NCI-H774 (cell line): ENCODE measurements at regions not wholly inside any gene's neighbourhood (a gene's known extent, or its start where the extent isn't known, plus 50 kb on each side); places are given as distances from the start of the nearest gene placed in this dataset.
"Not testable (repeated sequence)": the region's sequence is repeated elsewhere in the genome, so short reads cannot be mapped to it uniquely, and the experiment has no call there.

Source experiments
- DNase-seq: peaks from one replicate; lab custom pipeline; 2025; lab: John Stamatoyannopoulos, UW

GRCh38 chr16:88148078-88148477, 196.8 kb downstream of the BANP start:
- not testable (repeated sequence) for DNase-seq

GRCh38 chr16:88148682-88149081, 197.4 kb downstream of the BANP start:
- not testable (repeated sequence) for DNase-seq

GRCh38 chr16:88149158-88149603, 197.9 kb downstream of the BANP start:
- DNase-seq, result not testable (repeated sequence)

- DNase-seq, result not testable (repeated sequence)
Measured at GRCh38 chr16:88149663-88150062, 198.4 kb downstream of the BANP start.

GRCh38 chr16:88150456-88151128, 199.4 kb downstream of the BANP start:
- DNase-seq, result not testable (repeated sequence)

- not testable (repeated sequence) for DNase-seq
Measured at GRCh38 chr16:88151129-88151499, 199.9 kb downstream of the BANP start.

GRCh38 chr16:88151859-88152843, 200.9 kb downstream of the BANP start:
- not testable (repeated sequence) for DNase-seq

GRCh38 chr16:88152879-88153278, 201.6 kb downstream of the BANP start:
- not testable (repeated sequence) for DNase-seq

GRCh38 chr16:88153516-88153915, 202.3 kb downstream of the BANP start:
- not testable (repeated sequence) for DNase-seq

DNA sequence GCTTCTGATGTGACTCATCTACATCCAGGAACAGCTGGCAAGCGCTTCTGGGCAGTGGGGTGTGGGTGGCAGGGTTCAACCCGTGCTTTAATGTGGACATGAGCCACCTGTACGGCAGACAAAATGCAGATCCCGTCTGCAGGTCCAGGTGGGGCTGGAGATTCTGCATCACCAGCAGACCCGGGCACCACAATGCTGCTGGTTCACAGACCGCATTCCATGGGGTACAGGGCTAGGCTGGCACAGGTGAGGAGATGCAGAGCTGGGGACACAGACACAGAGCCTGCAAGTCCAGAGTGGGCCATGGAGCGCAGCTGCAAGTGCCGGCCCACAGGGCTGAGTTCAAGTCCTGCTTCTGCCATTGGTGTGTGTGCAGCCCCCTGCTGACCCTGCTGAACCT, 203.7 kb downstream of the BANP start:
- not testable (repeated sequence) for DNase-seq

GRCh38 chr16:88155681-88156080, 204.4 kb downstream of the BANP start:
- DNase-seq, result not testable (repeated sequence)

DNA sequence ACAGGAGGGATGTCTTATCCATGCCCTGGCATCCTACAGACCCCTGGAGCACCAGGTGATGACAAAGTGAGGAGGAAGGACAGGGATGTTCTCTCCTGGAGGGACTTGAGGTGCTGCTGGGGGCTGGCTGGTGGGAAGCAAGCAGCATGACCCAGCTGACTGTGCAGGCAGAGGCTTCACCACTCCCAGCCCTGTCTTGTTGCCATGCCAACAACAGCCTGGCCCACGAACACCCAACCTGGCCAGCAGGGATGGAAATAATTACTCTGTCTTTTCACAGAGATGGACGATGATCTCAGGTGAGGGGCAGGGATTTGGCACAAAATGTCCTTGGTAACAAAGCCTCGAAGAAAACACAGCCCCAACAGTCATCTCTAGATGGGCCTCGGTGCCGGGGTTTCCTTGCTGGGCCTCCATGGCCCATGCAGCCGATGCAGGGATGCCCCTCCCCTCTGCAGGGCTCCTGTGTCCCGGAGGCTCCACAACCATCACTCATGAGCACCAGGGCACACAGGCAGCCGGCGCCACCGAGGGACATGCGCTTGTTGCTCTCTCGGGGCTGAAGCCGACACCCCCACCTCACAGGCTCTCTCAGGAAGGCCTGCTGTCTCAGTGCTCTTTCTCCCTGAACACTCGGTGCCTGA, 205.5 kb downstream of the BANP start:
- DNase-seq, result not testable (repeated sequence)

DNA sequence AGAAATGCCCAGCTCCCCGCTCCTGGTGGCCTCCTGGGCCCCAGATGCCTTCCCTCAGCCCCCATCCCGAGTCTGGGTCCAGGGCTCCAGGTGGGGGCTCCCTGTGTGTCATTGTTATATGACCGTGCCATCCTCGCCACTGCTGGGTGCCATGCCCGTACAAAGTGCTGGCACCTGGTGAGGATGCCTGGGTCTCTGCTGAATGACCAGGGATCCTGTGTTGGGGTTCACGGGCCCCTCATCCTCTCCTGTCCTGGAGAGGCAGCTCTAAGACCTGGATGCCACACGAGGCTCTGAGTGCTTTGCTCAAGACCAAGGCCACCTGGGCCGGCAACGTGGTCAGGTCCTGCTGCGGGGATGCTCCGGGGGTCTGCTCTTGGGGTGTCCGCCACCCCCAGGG, 206.5 kb downstream of the BANP start:
- not testable (repeated sequence) for DNase-seq

DNA sequence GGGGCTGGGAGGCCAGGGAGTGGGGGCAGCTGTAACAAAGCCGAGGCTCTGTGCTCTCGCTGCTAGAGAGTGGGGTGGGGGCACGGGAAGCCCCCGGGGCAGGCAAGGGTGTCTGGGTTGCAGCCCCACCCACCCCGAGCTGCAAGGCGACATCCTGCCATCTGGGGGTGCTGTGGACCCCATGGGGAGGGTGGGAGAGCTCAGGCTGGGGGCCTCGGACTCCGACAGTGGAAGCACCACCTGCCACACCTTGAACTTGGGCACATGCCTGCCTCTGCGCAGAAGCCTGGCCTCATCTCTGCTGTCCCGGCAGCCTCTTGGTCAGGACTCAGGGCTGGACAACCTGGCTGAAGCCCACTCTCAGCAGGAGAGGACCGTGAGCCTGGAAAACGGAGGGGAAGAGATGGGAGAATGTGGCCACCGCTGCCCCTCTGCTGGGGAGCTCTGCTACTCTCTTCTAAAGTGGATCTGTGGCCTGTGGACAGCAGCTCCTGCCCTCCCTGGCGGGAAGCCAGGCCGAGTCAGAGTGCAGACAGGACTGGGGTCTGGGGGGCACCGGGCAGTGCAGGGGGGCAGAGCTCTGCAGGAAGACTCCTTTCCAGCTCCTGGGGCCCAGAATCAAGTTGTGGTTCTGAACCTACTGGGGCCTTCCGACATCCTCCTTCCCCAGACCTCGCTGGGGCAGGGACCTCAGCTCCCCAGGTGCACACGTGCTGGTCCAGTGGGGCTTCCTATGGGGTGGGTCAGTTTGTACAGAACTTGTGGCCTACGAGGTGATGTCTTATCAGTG, 207.2 kb downstream of the BANP start:
- DNase-seq, result not testable (repeated sequence)

GRCh38 chr16:88159046-88159896, 208.0 kb downstream of the BANP start:
- DNase-seq, result not testable (repeated sequence)

DNA sequence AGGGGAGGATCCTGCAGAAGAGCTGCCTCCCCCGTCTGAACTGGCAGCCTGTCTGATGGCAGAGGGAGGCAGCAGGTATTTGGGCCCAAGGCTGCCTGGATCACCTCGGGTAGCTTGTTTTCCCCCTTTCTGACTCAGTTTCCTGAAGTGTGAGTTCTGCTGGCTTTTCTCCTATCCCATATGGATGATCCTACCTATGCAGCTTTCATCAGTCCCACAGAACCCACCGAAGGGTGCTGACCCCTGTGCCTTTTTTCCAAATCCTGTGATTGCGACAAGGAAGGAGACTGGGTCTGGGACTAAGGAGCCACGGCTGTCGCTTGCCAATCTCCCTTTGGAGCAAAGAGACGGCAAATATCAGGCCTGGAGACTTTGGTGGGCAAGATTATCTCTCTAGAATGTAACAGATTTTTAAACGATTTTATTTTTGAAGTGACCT, 208.7 kb downstream of the BANP start:
- not testable (repeated sequence) for DNase-seq

DNA sequence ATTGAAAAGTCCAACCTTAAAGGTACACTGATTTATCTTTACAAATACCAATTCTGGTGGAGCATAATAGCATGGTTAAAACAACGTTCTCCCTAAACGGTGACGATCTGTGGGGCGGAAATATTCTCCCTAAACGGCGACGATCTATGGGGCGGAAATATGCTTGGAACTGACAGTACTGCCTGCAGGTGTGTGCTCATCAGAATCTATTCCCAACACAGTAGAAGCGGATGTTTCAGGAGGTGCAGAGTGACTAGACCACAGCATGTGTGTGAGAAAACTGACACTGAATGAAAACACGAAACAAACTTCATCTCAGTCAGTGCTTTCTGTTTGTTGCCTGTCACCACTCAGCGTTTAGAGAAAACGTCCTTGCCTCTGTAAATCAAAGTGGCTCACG, 210.0 kb downstream of the BANP start:
- DNase-seq, result not testable (repeated sequence)

- not testable (repeated sequence) for DNase-seq
Measured at GRCh38 chr16:88161623-88162275, 210.5 kb downstream of the BANP start.

GRCh38 chr16:88162778-88163177, 211.5 kb downstream of the BANP start:
- not testable (repeated sequence) for DNase-seq
